Mucosa of descending colon (tissue), 3 donors: ENCODE measurements at regions not wholly inside any gene's neighbourhood (a gene's known extent, or its start where the extent isn't known, plus 50 kb on each side); places are given as distances from the start of the nearest gene placed in this dataset.
A peak's percentile ranks its signal among the peaks of the same experiment; 100 is the strongest.

Experiments used
- ATAC-seq: fragments of 200-7000 bp; cut with Tn5 transposase; one replicate; pipeline ENCODE4 v1.9.1; 2020; ENCODE audit warnings: mild to moderate bottlenecking, moderate library complexity
- DNase-seq, 3 donors: peaks; one replicate each; pipeline ENCODE4 v3.0.0-alpha.2; 2020
- H3K36me3 ChIP-seq: fragments of 200-600 bp; one replicate; pipeline ENCODE4 v1.8.0; 2021; ENCODE audit warnings: low read depth, mild to moderate bottlenecking
- H3K4me1 ChIP-seq: fragments of 200-600 bp; one replicate; pipeline ENCODE4 v1.8.0; 2021; ENCODE audit warnings: low read depth, mild to moderate bottlenecking
- H3K4me3 ChIP-seq: fragments of 200-600 bp; one replicate; pipeline ENCODE4 v1.8.0; 2021; ENCODE audit warnings: mild to moderate bottlenecking
- H3K9me3 ChIP-seq: fragments of 200-600 bp; one replicate; pipeline ENCODE4 v1.8.0; 2021; ENCODE audit warnings: mild to moderate bottlenecking
- intact Hi-C, 2 donors: fragments of 100-400 bp; cut with DNase I in 1 of 2; cut with micrococcal nuclease in 1 of 2; formaldehyde crosslinking; loops; one replicate each; pipeline versions ENCODE4 v1.11.0 to v1.11.1; 2022; cut with DNase I, micrococcal nuclease
- TF ChIP-seq, protein P1 (sequence below): fragments of 200-600 bp; IDR thresholded peaks from one replicate; pipeline ENCODE4 v1.8.0; 2022; ENCODE audit warnings: antibody characterized with exemption, mild to moderate bottlenecking
- donor health status: DM: no; HTN: no; CAD: no; lungs with moderate emphysema.
- donor health status: DM: no; HTN: no; CAD: no.
- donor health status: DM: no; HTN: yes; CAD: no.

DNA sequence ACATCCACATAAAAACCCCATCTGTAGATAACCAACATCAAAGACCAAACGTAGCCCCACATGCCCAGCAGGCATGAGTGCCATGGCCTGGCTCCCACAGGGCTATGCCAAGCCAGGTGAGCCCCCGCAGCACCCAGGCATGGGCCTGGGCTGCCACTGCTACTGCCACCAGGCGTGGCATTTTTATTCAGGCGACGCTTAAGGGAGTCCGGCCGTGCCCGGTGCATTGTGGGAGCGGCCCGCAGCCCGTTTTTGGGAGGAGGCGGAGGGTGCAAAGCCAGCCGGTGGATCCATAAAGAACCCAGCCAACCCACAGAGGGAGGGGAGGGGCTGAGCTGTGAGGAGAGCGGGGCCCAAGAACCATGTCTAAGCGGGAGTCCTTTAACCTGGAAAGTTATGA lies 83.6 kb downstream of the XIST start:
- Histone ChIP-seq H3K36me3 (no peaks in the 10 kb centered on the region), H3K9me3 (no peaks in the 10 kb centered on the region), H3K4me3 (no peak overlapping the region), H3K4me1 (no peaks in the 10 kb centered on the region)
- no peak for DNase-seq
- no peak for ATAC-seq
- TF ChIP-seq, protein P1, sequence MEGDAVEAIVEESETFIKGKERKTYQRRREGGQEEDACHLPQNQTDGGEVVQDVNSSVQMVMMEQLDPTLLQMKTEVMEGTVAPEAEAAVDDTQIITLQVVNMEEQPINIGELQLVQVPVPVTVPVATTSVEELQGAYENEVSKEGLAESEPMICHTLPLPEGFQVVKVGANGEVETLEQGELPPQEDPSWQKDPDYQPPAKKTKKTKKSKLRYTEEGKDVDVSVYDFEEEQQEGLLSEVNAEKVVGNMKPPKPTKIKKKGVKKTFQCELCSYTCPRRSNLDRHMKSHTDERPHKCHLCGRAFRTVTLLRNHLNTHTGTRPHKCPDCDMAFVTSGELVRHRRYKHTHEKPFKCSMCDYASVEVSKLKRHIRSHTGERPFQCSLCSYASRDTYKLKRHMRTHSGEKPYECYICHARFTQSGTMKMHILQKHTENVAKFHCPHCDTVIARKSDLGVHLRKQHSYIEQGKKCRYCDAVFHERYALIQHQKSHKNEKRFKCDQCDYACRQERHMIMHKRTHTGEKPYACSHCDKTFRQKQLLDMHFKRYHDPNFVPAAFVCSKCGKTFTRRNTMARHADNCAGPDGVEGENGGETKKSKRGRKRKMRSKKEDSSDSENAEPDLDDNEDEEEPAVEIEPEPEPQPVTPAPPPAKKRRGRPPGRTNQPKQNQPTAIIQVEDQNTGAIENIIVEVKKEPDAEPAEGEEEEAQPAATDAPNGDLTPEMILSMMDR = no peak
- intact Hi-C loops = no loop called here

DNA sequence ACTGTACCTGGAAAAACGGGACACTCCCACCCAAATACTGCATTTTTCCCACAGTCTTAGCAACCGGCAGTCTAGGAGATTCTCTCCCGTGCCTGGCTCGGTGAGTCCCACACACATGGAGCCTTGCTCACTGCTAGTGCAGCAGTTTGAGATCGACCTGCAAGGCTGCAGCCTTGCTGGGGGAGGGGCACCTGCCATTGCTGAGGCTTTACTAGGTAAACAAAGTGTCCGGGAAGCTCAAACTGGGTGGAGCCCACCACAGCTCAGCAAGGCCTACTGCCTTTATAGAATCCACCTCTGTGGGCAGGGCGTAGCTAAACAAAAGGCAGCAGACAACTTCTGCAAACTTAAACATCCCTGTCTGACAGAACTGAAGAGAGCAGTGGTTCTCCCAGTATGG lies 84.4 kb downstream of the XIST start:
- intact Hi-C loops = no loop called here
- Histone ChIP-seq H3K9me3 (no peaks in the 10 kb centered on the region), H3K36me3 (no peaks in the 10 kb centered on the region), H3K4me1 (no peaks in the 10 kb centered on the region), H3K4me3 (no peak overlapping the region)
- ATAC-seq = no peak
- DNase-seq = no peak
- TF ChIP-seq, protein P1 = no peak

DNA sequence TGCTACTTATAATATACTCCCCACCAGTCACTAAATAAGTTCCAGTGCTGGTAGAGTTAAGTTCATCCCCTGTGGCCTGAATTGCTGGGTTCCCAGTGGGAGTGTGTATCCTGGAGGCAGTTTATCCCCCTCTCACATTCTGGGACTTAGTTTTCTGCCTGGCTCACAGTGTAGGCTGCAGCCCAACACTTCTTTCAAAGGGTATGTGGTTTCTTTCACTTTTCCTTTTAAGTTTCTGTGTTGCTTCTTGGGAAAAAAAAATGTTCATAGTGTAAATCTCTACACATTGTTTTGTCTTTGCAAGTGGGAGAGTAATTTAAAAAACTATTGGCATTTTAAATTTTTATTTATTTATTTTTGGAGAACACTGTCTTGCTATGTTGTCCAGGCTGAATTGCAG lies 85.5 kb downstream of the XIST start:
- Histone ChIP-seq H3K36me3 (no peaks in the 10 kb centered on the region), H3K4me3 (no peak overlapping the region), H3K9me3 (no peaks in the 10 kb centered on the region), H3K4me1 (no peaks in the 10 kb centered on the region)
- TF ChIP-seq, protein P1 = no peak
- DNase-seq = no peak
- intact Hi-C loops = no loop called here
- no peak for ATAC-seq

DNA sequence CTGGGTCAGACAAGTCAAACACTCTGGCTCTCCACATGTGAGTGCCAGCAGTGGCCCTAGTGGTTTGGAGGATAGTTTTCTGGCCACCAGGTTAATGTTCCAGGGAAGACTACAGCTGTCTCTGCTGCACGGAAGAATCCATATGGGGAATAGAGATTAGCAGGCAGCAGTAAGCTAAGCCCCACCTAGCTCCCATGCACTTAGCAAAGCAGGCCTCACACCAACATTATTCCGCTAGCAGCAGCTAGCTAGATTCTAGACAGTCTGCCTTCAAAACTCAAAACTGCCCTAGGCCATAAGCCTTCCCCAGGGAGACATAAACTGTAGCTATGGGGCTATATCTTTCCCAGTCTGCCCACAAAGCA lies 86.1 kb downstream of the XIST start:
- Histone ChIP-seq H3K4me3 (no peak overlapping the region), H3K9me3 (no peaks in the 10 kb centered on the region), H3K4me1 (no peaks in the 10 kb centered on the region), H3K36me3 (no peaks in the 10 kb centered on the region)
- TF ChIP-seq, protein P1 = no peak
- DNase-seq (no peak), ATAC-seq (no peak)
- intact Hi-C loops = no loop called here

DNA sequence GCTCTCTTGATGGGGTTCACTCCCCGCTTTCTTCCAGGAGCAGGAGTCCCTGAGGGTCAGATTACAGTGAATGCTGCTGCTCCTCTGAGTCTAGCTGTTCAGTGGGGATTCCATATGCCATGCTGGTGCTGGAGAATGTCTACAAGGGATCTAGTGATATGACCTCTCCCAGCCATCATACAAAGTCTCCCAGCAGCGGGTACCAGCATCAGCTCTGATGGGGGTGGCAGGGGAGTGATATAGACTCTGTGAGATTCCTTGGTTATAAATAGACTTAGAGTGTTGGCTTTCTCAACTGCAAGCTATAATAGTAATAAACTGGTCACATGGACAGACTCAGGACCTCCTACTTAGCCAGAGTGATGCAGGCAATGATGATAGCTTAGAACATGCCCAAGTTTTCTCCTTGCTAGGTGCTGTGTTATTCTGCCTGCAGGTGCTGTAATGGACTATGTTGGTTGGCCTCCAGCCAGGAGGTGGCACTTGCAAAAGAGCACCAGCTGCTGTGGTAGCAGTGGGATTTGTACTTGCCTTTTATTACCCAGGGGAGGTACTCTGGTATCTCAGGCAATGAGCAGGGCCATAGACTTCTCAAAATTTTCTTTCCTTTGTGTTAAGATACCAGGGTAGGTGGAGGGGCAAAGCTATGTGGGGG lies 86.6 kb downstream of the XIST start:
- no peak for ATAC-seq
- intact Hi-C loops = no loop called here

More for the DNA sequence above, 86.6 kb downstream of the XIST start:
- Histone ChIP-seq H3K36me3 (no peaks in the 10 kb centered on the region), H3K4me1 (no peaks in the 10 kb centered on the region), H3K9me3 (no peaks in the 10 kb centered on the region), H3K4me3 (no peak overlapping the region)
- TF ChIP-seq, protein P1 = no peak
- DNase-seq = peak in 1 of 3 donors; percentile 3
